Glomerular endothelial cell (primary cell): ENCODE measurements at regions not wholly inside any gene's neighbourhood (a gene's known extent, or its start where the extent isn't known, plus 50 kb on each side); places are given as distances from the start of the nearest gene placed in this dataset.
"Not testable (repeated sequence)": the region's sequence is repeated elsewhere in the genome, so short reads cannot be mapped to it uniquely, and the experiment has no call there.

Experiments used
- DNase-seq: peaks from one replicate; pipeline ENCODE4 v3.0.0-alpha.2; 2011; ENCODE audit warnings: low read depth, low spot score; ENCODE audit errors: extremely low read depth

DNA sequence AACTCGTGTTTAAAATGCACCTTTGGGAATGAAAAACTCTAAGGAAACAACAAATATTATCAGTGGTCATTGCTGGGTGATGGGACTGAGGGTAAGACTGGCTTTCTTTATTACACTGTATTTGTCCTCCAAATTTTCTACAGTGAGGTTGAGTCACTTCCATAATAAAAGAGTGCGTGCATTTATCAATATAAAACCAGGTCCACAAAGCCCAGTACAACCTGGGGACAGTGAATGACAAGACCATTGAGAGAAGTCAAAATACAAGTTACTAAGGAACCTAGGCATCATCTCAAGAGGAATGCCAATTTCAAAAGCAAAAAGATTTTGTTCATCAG lies 76.4 kb downstream of the MAGED4 start:
- no peak for DNase-seq

DNA sequence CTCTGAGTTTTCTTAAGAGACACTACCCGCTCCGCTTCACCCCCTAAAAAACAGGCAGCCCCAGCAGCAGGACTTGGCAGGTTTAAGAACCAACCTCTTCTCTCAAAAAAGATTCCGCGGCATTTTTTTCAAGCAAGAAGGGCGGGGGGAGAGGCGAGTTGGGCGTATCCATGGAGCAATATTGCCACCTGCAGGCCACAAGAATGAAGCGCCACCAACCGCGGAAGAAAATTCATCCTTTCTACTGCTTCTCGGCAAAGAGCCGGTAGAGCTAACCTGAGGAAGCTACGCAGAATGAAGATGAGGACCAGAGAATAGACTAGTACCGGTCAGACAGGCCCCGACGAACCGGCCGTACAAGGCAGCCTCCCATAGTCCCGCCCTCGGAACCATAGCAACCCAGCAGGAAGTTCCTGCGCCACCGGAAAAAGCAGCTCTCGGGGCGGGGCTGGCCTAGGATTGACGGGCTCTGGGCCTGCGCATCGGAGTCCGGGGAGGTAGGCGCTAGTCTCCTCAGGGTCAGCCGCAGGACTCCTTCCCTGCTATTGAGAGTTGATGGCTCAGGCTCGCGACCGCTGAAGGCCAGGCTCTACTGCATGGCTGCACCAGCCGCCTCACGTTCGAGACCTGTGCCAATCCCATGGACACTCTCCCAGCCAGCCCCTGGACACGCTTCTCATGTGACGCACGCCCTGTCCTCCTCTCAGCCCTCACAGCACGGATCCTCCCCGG lies 76.9 kb downstream of the MAGED4 start:
- peak; percentile 50 for DNase-seq

DNA sequence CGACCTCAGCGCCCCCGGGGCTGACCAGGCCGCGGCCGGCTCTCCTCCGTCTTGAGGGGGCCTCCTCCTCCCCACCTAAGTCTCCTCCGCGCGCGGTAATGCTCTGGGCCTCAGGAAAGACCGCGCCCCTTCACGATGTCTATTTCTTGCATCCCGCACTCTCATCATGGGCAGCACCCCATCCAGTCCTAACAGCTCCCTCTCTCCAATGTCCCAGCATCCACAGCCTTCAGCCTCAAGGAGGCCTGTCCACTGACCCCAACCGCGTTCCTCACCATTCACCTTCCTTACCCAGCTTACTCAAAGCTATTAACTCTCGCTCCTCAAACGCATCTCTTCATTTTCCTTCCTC lies 77.5 kb downstream of the MAGED4 start:
- DNase-seq = no peak

DNA sequence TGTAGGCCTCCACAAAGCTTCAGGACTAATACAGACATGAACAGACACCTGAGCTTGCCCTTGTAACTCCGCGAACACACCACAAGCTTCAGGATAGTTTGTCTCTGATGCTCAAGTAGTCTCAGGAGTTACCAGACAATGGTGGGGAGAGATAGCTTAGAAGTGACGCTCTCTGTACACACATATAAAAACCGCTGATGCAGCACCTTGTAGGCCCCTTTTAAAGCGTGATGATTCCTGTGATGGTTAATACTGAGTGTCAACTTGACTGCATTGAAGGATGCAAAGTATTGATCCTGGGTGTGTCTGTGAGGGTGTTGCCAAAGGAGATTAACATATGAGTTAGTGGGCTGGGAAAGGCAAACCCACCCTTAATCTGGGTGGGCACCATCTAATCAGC lies 78.7 kb downstream of the MAGED4 start:
- DNase-seq = no peak

DNA sequence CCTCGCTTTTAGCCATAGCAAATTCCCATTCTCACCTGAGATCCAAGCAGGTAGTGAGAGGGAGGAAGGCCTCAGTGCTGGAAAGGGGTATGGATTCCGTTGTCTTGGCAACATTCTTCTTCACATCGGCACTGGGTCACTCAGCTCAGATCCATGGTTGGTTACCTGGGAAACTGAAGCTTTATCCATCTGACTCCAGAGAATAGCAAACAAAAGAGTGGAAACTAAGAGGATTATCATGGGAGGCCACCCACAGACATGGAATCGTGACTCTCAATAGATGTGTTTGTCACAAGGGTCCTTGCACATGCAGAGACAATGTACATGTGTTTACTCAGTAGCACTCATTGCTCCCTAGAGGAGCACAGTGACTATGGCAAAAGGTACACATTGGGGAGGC lies 81.0 kb downstream of the MAGED4 start:
- no peak for DNase-seq

DNA sequence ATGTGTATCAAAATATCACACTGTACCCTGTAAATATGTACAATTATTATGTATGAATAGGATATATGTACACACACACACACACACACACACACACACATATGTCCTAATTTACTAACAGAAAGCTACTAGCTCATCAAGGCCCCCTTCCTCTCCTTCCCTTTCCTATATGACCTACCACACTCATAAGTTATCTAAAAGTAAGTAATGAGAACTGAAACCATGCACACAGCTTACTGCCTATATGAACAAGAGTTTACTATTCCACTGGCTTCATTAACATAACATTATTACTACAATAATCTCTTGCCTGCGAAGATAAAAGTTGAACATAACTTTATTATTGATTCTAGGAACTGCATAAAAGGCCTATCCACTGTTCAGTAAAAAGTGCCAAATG lies 83.8 kb downstream of the MAGED4 start:
- not testable (repeated sequence) for DNase-seq

DNA sequence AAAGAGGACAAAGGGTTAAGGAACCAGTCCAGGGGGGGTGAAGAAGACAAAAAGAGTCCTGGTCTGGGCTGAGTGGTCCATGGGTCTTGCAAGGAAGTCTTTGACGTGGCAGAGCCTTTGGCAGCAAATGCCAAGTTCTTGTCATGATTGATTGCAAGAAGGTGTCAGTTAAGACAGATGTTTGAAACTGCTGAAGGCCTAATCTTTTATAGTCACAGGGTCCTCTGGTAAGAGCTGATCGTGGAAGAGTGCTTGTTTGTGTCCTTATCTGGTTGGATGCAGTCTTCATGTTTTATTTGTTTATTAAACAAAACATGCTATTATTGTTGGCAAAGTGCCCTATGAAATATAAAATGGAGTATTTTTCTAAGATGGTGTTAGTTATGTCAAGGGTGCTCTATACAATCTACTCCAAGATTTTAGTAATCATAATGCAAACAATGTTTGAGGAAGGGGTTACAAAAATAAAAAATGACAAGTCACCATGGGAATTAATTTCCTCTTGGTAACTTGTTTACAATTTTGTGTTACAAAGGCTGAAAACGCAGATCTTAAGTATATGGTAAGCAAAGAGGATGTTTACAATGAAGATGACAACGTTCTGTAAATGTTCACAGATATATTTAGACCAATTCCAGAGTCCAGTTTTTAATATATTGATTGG lies 85.9 kb downstream of the MAGED4 start:
- no peak for DNase-seq

DNA sequence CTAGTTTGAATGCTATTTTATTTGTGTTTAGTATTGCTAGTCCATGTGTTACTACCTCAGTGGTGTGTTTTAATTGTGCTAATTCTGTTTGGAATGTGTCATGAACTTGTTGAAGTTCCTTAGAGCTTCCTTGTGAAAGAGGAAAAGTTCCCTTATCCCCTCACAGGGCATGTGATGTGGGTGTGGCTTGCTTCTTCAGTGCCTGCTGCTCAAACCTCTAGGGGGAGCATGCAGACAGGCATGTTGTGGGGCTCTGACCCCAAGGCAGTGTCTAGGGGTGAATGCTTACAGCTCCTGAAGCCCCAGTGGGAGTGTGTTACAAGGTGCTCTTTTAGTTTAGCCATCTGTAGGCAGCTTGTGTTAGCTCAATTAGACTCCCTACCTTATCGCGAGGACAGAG lies 86.5 kb downstream of the MAGED4 start:
- DNase-seq = no peak

DNA sequence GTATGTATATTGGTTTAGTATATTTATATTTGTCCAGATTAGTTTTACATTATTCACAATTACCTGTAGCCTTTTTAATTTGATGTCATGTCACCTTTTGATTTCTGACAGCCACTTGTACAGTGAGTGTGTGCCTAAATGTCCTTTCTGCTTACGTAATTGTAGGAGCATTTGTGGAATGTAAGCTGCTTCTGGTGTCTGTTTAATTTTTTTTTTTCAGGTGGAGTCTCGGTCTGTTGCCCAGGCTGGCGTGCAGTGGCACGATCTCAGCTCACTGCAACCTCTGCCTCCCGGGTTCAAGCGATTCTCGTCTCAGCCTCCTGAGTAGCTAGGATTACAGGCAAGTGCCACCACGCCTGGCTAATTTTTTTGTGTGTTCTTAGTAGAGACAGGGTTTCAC lies 91.2 kb upstream of the XAGE2 start:
- DNase-seq = no peak

DNA sequence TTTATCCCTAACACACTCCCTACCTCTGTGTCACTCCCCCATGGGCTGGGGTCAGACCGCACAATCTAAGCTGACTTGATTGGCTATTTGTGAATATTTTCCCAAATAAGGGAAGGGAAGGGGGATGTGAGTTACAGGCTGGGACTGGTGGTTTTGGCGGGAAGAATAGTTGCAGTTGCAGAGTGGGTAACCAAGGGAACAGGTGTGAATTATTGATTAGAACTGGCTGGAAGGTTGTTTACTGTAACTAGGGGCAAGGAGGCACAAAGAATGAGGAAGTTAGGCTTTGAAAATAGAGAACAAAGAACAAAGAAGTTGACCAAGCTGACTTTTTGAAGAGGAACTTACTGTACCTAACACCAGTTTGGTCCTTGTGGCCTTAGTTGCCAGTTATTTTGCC lies 88.0 kb upstream of the XAGE2 start:
- no peak for DNase-seq

DNA sequence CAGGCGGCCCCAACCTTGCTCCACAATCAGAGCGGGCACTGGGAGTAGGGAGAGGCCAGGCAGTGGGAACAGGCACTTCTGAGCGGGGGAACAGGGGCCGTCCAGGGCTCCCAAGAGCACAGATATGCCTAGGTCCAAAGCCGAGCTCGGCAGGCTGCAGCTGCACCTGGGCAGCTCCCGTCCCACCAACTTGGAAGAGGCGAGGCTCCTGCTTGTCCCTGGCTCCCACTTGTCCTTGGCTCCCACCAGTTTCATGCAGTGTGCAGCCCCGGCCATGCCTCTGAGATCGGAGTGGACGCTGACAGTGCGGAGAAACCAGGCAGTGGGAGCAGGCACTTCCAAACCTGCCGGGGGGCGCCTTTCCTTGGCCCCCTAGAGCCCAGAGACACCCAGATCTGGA lies 84.0 kb upstream of the XAGE2 start:
- no peak for DNase-seq

DNA sequence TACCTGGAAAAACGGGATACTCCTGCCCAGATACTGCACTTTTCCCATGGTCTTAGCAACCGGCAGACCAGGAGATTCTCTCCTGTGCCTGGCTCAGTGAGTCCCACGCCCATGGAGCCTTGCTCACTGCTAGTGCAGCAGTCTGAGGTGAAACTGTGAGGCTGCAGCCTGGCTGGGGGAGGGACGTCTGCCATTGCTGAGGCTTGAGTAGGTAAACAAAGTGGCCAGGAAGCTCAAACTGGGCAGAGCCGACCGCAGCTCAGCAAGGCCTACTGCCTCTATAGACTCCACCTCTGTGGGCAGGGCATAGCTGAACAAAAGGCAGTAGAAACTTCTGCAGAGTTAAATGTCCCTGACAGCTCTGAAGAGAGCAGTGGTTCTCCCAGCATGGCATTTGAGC lies 69.9 kb upstream of the XAGE2 start:
- not testable (repeated sequence) for DNase-seq

DNA sequence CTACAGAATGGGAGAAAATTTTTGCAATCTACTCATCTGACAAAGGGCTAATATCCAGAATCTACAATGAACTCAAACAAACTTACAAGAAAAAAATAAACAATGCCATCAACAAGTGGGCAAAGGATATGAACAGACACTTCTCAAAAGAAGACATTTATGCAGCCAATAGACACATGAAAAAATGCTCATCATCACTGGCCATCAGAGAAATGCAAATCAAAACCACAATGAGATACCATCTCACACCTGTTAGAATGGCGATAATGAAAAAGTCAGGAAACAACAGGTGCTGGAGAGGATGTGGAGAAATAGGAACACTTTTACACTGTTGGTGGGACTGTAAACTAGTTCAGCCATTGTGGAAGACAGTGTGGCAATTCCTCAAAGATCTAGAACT lies 60.3 kb upstream of the XAGE2 start:
- not testable (repeated sequence) for DNase-seq
